HG03025 (cell line): ENCODE measurements at regions not wholly inside any gene's neighbourhood (a gene's known extent, or its start where the extent isn't known, plus 50 kb on each side); places are given as distances from the start of the nearest gene placed in this dataset.

Source experiments
- ATAC-seq: cut with Tn5 transposase; IDR thresholded peaks from one replicate; pipeline ENCODE4 v1.9.1; 2021; ENCODE audit warnings: mild to moderate bottlenecking, moderate library complexity; ENCODE audit not compliant: unreplicated experiment, low FRiP score

DNA sequence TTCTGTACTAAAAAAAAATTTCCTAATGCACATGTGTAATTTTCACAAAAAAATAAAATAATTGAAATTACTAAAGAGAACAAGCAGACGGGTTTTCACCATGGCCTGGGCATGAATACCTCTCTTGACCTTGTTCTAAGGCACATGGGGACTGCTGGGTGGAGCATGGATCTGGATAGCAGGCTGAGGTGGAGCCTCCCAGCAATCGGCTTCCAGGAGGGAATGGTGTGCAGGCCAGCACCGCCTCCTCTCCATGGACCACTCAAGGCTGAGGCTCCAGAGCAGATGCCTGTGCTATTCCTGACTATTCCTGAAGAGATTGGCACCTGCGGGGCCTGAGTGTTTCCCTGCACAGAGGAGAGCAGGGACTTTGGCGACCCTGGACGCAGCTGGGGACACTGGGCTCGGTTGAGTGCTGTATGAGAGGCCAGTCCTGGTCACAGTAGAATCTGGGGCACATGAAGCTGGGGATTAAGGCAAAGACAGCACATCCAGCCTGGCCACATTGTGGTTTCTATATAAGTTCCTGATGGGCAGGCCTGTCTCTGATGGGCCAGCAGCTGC, 963.6 kb downstream of the BRD1 start:
- no peak for ATAC-seq

DNA sequence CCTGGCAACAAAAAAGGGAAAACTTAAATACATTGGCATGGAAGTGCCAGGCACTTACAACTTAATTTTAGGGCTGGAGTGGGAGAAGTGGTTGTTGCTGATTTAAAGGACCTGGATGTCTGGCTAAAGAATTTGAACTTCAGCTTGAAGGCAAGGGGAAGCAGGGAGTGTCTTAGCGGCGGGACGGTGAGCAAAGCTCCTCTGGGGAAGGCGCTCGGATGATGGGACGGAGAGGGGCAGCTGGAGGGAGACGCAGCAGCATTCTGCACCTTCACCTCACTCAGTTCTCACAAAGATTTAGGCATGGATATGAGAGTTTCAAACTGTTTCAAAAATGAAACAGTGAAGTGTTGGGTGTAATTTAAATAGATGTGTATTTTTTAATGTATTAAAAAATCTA, 967.1 kb downstream of the BRD1 start:
- no peak for ATAC-seq

DNA sequence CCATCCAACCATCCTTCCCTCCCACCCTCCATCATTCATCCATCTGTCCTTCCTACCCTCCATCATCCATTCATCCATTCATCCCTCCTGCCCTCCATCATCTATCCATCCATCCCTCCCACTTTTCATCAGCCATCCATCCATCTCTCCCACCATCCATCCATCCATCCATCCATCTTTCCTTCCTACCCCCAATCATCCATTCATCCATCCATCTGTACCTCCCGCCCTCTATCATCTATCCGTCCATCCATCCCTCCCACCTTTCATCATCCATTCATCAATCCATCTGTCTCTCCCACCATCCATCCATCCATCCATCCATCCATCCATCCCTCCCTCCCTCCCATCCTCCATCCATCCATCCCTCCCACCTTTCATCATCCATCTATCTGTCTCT, 968.8 kb downstream of the BRD1 start:
- ATAC-seq: no peak

DNA sequence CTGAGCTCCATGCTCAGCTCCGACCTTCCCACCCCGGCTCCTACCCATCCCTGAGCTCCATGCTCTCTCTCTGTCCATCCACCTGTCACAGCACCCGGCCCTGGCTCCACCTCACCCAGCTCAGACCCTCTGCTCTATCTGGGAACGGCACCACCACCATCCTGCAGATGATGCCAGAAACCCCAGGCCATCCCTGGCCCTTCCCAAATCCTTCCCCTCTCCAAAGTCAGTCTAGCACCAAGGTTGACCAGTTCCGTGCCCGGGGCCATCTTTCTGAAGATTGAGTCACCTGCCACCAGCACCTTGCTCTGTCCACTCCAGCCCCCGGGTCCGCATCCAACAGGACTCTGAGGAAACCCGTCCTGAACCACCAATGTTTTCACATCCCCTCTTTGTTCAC, 969.6 kb downstream of the BRD1 start:
- ATAC-seq: no peak

DNA sequence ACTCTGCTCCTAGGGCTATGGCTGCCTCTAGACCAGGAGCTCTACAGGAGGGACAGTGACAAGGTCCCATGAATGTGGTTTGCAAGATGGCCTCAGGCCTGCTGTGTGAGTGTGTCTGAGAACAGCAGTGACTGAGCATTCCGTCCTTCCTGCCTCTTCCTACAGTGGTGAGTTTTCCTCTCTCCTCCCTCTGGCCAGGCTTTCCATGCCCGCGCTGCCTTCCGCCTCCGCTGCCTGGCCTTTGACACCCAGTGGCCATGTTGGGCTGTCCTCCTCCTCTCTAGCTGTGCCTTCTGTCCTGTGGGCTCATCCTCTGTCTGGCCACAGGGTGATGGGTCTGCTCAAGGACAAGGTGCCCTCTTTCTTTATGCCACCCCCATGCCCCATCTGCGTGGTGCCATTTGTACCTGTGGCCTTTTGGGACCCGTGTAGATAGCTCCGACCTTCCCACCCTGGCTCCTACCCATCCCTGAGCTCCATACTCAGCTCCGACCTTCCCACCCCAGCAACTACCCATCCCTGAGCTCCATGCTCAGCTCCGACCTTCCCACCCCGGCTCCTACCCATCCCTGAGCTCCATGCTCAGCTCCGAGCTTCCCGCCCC, 970.4 kb downstream of the BRD1 start:
- no peak for ATAC-seq

DNA sequence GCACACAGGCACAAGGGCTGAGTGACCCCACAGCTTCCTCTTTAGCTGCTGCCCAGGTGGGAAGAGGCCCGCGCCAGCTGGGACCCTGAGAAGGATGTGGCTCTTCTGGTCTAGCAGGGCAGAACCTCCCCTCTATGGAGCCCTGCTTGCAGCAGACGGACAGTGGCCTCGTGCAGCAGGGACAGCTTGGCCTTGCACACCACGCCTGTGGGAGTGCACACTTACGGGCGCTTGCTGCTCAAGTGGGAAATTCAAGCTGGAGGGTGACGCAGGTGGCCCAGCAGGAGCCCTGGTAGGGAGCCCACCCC, 971.4 kb downstream of the BRD1 start:
- ATAC-seq: no peak

DNA sequence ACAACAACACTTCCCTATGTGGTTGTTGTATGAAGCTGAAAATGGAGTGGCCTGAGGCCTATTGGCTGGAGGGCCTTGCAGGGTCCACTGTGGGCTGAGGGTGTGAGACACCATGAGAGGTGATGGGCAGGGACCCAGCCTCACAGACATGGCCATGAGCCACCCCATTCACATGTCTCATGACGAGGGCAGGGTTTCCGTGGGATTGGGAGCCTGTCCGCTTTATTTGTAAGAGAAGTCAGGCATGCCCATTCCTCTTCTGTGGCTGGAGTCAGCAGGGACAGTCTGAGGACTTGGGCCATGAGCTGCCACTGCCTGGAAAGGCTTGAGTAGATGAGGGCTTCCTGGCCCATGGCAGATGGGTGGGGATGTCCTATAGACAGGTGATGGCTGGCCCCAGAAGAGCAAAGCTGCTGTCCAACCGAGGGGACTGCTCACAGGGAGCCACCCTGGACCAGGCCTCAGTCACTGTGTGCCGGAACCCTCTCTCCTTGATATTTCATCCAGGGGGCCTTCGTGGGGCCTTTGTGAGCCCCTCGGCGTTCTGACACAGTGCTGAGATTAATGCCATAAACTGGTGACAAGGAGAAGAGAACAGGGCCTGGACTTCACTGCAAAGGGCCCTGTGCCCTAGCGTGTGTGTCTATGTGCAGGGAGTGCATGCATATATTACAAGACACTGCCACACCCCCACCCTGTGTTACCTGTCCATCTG, 971.9 kb downstream of the BRD1 start:
- ATAC-seq: no peak

DNA sequence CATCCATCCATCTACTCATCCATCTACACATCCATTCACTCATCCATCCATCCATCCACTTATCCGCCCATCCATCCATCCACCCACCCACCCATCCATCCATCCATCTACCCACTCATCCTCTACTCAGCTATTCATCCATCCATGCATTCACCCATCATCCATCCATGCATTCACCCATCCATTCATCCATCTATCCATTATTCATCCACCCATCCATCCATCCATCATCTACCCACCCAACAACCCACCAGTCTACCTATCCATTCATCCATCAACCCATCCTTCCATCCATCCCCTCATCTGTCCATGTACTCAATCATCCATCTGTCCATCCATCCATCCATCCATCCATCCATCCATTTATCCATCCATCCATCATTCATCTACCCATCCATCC, 972.7 kb downstream of the BRD1 start:
- ATAC-seq: no peak

DNA sequence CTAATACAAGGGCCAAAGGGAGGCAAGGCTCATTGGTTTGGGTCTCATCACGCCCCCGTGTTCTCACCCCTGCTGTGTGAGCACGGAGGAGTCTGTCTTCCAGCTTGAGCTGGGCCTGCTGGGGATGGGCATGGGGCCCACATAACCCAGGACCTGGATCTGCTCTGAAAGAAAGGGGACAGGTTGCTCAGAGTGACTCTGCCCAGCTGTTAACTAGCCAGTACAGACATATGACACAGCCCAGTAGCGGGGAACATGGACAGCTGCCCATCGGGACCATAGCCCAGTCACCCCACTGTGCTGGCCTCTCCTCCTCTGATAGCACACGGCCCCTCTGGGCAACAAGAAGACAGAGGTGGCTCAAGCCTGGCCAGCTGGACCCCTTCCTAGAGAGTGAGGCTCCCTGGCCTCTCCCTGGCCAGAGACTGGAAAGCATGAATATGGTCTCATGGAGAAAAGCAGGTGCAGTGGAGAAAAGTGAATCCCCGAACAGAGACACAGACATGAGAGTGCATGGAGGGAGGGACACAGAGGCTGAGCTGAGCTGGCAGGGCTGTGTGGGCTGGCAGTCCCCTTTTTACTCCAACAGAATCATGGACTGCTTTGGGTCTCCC, 973.9 kb downstream of the BRD1 start:
- ATAC-seq: no peak

DNA sequence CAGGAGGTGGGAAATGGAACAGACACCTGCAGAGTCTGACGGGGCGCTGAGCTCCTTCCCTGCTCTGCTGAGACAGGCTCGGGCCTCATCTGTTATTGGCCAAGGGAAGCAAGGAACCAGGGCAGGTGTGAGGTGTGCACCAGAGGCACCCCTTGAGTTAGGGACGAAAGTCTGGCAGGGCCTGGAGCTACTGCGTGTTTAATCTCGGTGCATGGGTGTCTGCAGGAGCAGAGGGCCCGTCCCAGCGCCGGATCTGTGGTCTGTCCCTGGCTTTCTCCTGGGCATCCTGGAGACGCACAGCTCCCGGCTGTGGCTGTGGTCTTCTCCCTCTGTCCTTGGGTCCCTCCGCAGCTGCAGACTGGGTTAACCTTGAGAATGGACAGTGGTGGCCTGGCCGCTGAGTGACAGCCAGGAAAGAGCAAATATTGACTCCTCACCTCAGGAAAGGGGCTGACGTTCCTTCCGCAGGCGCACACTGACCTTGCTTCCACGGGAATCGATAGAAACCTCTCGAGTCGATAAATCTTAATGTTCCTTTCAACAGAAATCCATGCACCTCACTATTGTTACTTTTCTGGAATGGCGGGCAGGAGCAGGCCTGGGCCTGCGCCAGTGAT, 975.6 kb downstream of the BRD1 start:
- no peak for ATAC-seq

DNA sequence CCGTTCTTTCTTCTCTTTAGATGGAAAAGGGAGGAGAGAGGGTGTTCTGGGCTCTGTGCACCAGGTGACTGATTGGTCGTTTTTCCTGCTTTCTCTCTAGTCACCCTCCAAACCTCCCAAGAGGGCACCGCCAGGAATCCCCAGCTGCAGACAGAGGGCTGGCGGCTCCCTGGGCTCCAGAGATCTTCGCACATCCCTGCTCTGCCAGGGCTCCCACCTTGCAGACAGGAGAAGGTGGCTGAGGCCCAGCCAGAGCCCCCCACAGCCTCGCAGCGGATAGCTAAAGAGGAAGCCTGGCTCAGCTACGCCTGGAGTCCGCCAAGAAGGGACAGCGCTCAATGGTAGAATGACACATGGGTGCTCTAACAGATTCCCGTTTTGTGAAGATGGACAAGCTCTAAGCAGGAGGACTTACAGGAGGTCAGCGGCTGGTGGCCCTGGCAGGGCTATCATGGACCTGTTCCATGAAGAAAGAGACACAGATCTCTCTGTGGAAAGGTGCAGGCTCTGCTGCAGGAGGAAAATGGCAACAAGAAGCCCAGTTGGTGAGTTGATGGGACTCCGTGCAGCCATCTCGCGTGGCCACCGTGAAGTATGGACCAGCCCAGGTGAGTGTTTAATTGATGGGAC, 976.9 kb downstream of the BRD1 start:
- no peak for ATAC-seq

DNA sequence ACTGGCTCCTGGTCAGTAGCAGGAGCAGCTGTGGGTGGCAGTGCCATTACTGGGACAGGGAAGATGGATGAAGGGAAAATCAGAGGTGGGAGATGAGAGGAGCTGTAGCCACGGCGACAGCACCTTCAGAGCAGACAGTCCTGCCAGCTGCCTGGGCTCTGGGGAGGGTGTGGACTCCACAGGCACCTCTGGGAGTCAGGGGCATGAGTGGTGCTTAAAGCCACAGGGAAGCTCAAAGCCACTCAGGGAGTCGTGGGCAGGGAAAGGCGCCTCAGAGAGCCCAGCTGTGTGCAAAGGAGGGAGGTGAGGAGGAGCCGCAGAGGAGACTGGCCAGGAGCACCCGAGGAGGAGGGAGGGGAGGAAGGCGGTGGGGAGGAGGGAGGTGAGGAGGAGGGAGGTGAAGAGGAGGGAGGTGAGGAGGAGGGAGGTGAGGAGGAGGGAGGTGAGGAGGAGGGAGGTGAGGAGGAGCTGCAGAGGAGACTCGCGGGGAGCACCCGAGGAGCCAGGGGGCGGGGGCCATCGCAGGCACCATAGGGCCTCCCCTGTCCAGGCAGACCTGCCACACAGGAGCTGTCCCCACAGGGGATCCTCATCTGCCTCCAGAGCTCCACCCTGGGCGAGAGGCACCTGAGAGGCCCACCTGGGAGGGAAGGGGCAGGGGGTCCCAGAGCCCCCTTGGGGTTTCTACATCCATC, 977.6 kb downstream of the BRD1 start:
- ATAC-seq: no peak

DNA sequence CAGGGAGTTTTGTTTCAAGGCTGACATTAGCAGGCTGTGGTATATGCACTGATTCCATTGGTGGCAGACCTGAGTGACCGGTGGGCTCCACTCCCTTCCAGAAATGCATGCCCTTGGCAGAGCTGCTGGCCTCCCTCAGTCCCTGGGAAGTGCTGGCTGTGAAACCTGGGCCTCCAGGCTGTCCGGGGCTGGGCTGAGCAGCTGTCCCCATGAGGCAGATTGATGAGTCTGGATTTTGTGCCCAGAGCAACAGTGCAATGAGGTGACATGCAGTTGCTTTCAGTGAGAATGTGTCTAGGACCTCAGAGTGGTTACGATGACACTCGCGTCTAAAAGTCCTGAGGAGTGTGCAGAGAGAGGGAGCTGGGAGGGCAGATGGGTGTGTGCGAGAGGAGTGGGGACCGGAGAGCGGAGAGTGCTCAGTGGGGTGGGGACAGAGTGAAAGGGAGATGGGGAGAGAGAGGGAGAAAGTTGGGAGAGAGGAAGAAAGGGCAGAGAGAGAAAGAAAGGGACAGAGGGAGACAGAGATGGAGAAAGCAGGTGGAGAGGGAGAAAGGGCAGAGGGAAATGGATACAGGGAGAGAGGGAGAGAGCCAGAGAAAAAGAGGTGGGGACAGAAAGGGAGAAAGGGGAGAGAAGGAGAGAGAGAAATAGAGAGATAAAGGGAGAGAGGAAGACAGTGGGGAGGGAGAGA, 978.3 kb downstream of the BRD1 start:
- no peak for ATAC-seq

DNA sequence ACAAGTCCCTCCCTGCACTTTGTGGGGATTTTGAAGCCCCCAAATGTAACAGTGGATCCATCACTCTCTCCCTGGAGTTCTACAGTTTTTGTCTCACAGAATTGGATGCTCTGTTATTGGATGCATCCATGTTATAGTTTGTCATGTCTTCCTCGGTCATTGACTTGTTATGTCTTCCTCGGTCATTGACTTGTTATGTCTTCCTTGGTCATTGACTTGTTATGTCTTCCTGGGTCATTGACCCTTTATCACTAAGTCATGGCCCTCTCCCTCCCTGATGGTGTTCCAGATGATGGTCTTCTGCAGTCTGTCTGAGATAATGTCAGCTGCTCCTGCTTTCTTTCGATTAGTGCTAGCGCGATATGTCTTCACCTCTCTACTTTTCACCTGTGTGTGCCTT, 981.5 kb downstream of the BRD1 start:
- no peak for ATAC-seq

DNA sequence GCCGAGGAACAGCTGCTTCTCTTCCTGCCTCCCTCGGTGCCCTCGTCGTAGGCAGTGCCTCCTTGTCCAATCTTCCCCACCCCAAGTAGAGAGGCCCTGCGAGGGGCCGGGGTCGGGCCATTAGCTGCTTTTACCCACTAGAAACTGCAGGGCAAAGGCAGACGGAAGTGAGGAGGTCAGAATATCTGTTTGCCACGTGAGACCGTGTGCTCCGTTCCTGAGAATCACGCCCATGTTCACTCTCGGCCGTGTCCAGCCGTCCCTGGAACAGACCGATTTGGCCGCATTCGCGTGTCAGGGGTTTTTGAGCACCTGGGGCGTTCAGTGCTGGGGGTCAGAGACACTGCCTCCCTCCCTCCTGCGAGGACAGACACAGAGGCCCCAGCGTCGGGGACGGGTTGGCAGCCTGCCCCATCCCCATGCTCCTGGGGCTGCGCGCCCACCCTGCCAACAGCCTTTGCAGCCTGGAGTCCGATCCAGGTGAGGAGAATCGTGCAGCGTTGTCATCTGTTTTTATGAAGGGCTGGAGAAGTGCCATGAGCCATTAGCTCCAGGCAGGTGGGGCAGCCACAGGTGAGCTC, 982.2 kb downstream of the BRD1 start:
- no peak for ATAC-seq

DNA sequence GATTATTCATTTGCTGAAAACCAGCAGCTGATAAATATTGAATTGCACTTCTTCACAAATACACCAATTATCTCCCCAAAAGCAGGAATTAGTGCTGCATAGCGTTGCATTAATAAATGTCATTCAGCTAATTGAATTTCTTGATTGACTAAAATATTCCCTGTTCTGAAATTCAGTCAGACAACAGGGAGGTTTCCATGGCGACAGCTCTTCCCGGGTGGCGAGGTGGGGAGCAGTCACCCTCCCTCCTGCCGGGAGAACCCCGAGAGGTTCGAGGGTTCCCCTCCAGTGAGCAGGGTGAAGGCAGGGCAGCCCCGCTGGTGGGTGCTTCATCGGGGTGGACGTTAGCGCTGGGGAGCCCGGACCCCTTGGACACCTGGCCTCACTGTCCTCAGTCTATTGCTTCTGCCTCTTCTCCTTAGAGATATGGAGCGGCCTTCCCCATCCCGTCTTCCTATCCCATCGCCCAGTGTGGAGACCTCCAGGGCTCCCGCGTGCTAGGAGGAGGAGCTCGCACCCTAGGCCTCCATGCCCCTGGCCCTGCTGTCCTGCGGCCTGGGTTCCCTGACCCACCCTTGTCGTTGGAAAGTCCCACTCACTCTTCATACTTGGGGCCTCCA, 983.5 kb downstream of the BRD1 start:
- no peak for ATAC-seq

DNA sequence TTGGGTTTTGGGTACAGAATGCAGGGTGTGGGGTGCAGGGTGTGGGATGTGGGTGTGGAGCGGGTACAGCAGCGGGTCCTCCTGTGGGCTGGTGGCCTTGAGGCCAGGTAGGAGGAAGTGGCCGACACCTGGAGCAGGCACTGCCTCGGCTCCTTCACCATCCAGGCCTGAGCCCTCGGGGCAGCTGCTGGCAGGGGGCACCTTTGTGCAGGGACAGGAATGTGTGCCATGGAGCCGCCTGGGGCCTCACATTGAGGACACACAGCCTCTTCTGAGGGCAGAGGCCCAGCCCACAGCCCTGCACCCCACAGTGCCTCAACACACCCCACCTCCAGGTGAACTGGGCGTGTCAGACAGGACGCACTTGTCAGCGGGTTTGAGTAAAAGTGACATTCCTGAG, 984.0 kb downstream of the BRD1 start:
- no peak for ATAC-seq

DNA sequence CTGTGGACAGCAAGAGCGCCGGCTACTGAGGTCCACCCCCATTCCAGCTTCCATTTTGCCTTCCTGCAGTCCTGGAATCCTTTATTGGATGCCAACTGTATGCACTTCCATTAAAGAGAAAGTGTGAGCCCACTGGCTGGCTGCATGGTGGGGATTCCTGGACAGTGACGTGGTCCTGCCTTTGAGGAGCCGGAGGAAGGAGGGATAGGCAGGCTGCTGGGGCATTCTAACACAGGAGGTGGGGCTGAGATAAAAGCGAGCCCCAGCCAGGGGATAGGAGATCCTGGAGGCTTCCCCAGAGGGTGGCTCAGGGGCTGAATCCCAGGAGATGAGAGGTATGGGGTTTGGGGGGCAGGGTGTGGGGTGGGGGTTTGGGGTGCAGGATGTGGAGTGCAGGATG, 984.7 kb downstream of the BRD1 start:
- ATAC-seq: no peak

DNA sequence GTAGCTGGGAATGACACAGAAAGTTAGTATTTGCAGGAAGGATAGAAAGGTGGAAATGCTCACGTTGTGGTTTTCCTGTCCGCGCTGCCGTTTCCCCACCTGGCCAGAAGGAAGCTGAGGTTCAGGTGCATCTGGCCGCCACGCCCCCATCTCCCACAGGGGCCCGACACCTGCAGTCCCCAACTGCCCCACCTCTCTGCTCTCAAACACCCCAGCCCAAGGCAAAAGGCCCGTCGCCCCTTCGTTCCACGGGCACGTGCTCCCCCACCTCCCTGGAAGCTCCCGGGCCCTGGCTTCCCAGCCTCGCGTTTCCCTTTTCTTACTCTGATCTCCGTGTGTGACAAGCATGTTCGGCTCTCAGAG, 985.1 kb downstream of the BRD1 start:
- ATAC-seq: no peak
